PC-9 (cell line): ENCODE measurements at regions not wholly inside any gene's neighbourhood (a gene's known extent, or its start where the extent isn't known, plus 50 kb on each side); places are given as distances from the start of the nearest gene placed in this dataset.

Experiments
- BruUV-seq: library from RNA; stranded (reverse); fragments of 400-500 nt; replicated peaks from 2 replicates; lab custom pipeline; 2021; lab: Mats Ljungman, UMichigan
- CTCF ChIA-PET: fragments of 300-600 bp; sonication (Branson Sonifier 250); formaldehyde crosslinking; loops from one replicate; lab custom pipeline; 2022; ENCODE audit warnings: antibody characterized with exemption; lab: Charles Lee
- POLR2A ChIA-PET: fragments of 300-600 bp; sonication (Branson Sonifier 250); formaldehyde crosslinking; loops from one replicate; lab custom pipeline; 2022; ENCODE audit warnings: antibody characterized with exemption; ENCODE audit not compliant: unreplicated experiment; lab: Charles Lee
- DNase-seq, 2 experiments: peaks; one replicate each; pipeline versions ENCODE4 v3.0.0 to v3.0.0-alpha.2; 2015 to 2022; ENCODE audit warnings: mixed read lengths in 1 of 2
- H2AFZ ChIP-seq: fragments of 200-600 bp; sonication (generic); 2 replicates; pipeline ENCODE4 v1.8.1; 2017; ENCODE audit warnings: antibody characterized with exemption
- H3F3A ChIP-seq: fragments of 200-600 bp; sonication (generic); 2 replicates; pipeline ENCODE4 v1.8.1; 2017; ENCODE audit warnings: antibody characterized with exemption, mild to moderate bottlenecking, low read depth; ENCODE audit not compliant: insufficient read depth
- H3K27ac ChIP-seq: fragments of 200-600 bp; sonication (generic); 2 replicates; pipeline ENCODE4 v1.6.1; 2016; ENCODE audit warnings: mixed run types
- H3K27me3 ChIP-seq: fragments of 200-600 bp; sonication (generic); 2 replicates; pipeline ENCODE4 v1.6.1; 2016; ENCODE audit warnings: low read depth, mixed run types; ENCODE audit not compliant: insufficient read depth
- H3K36me3 ChIP-seq: fragments of 200-600 bp; sonication (generic); 2 replicates; pipeline ENCODE4 v1.6.1; 2016; ENCODE audit warnings: low read depth, mixed run types
- H3K4me1 ChIP-seq: fragments of 200-600 bp; sonication (generic); replicated peaks from 2 replicates; pipeline ENCODE4 v1.6.1; 2016; ENCODE audit warnings: mixed run types; ENCODE audit not compliant: insufficient read depth
- H3K4me2 ChIP-seq: fragments of 200-600 bp; sonication (generic); 2 replicates; pipeline ENCODE4 v1.6.1; 2017; ENCODE audit warnings: mixed run types
- H3K4me3 ChIP-seq: fragments of 200-600 bp; sonication (generic); 2 replicates; pipeline ENCODE4 v1.6.1; 2016; ENCODE audit warnings: mixed run types
- H3K79me2 ChIP-seq: fragments of 200-600 bp; sonication (generic); 2 replicates; pipeline ENCODE4 v1.6.1; 2017; ENCODE audit warnings: low read depth, mixed run types
- H3K9me2 ChIP-seq: fragments of 200-600 bp; sonication (generic); 2 replicates; pipeline ENCODE4 v1.8.1; 2017; ENCODE audit warnings: mild to moderate bottlenecking; ENCODE audit not compliant: insufficient read depth
- H3K9me3 ChIP-seq: fragments of 200-600 bp; sonication (generic); 2 replicates; pipeline ENCODE4 v1.8.1; 2016; ENCODE audit warnings: low read depth; ENCODE audit not compliant: insufficient read depth
- H4K20me1 ChIP-seq: fragments of 200-600 bp; sonication (generic); 2 replicates; pipeline ENCODE4 v1.8.1; 2017; ENCODE audit not compliant: insufficient read depth
- EZH2 ChIP-seq: fragments of 200-600 bp; sonication (generic); IDR thresholded peaks from 2 replicates; pipeline ENCODE4 v1.8.0; 2017; ENCODE audit warnings: antibody characterized with exemption, low read depth
- intact Hi-C: fragments of 100-400 bp; cut with micrococcal nuclease; formaldehyde crosslinking; loops from one replicate; pipeline ENCODE4 v1.10.0; 2022; ENCODE audit not compliant: unreplicated experiment
- TF ChIP-seq, protein P1 (sequence below): fragments of 200-600 bp; sonication (generic); conservative IDR thresholded peaks from 2 replicates; pipeline ENCODE4 v1.6.1; 2017; ENCODE audit warnings: mixed run types, antibody characterized with exemption, mild to moderate bottlenecking, moderate library complexity

DNA sequence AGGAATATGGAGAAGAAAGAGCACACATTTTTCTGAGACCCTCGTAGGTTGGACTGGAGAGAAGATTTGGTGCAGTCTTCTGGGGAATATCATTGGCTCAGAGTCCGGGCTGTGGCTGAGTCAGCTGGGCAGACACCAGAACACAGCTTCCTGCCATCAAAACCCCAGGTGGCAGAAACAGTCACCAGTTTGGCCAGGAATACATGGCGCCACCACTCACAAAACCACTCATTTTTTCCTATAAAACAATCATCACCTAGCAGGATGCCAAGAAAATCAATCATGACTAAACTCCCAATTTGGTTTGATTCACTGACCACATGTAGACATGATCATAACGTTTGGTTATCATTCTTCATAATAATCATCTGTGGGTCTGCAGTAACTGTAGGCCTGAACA is 178.1 kb upstream of the PBX1 start:
- H3F3A ChIP-seq: no peaks in the 10 kb centered on the region
- no peaks in the 10 kb centered on the region for H3K79me2 ChIP-seq
- no peaks in the 10 kb centered on the region for H3K36me3 ChIP-seq
- POLR2A ChIA-PET: no interaction called here
- CTCF ChIA-PET: no interaction called here
- H3K9me2 ChIP-seq: peaks cover 7% of the 10 kb centered on the region
- intact Hi-C loops: no loop called here
- no peak overlapping the region for H2AFZ ChIP-seq
- no peaks in the 10 kb centered on the region for H4K20me1 ChIP-seq
- no peak overlapping the region for H3K4me2 ChIP-seq
- H3K4me1 ChIP-seq: no peaks in the 10 kb centered on the region
- no peak overlapping the region for H3K4me3 ChIP-seq
- no peak for DNase-seq
- peaks cover 3% of the 10 kb centered on the region; the same call in 1 of the 2 replicates for H3K9me3 ChIP-seq
- H3K27ac ChIP-seq: no peak overlapping the region
- no TSS peak for BruUV-seq
- no peaks in the 10 kb centered on the region for H3K27me3 ChIP-seq
- TF ChIP-seq EZH2: no peak
- TF ChIP-seq, protein P1, sequence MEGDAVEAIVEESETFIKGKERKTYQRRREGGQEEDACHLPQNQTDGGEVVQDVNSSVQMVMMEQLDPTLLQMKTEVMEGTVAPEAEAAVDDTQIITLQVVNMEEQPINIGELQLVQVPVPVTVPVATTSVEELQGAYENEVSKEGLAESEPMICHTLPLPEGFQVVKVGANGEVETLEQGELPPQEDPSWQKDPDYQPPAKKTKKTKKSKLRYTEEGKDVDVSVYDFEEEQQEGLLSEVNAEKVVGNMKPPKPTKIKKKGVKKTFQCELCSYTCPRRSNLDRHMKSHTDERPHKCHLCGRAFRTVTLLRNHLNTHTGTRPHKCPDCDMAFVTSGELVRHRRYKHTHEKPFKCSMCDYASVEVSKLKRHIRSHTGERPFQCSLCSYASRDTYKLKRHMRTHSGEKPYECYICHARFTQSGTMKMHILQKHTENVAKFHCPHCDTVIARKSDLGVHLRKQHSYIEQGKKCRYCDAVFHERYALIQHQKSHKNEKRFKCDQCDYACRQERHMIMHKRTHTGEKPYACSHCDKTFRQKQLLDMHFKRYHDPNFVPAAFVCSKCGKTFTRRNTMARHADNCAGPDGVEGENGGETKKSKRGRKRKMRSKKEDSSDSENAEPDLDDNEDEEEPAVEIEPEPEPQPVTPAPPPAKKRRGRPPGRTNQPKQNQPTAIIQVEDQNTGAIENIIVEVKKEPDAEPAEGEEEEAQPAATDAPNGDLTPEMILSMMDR: no peak

DNA sequence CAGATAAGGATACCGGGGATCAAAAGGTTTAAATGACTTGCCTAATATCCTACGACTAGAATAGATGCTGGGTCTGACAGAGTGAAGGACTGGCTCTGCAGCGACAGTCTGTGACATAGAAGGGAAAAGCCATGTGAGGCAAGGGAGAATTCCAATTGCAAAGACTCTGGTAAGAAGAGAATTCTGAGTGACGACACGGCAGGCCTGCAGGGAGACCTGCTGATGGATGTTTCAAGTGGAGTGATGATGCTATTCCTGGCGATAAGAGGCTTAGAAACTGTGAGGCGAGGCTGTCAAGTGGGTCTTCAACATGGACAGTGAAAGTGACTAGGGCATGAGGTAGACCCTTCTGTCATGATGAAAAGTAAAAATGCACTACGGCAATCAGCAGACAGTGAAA is 176.6 kb upstream of the PBX1 start:
- Histone ChIP-seq H3K4me3 (no peak overlapping the region), H3K4me1 (no peaks in the 10 kb centered on the region), H3K4me2 (no peak overlapping the region), H3F3A (no peaks in the 10 kb centered on the region), H3K9me3 (peaks cover 3% of the 10 kb centered on the region; the same call in 1 of the 2 replicates), H2AFZ (no peak overlapping the region), H3K27me3 (no peaks in the 10 kb centered on the region), H3K9me2 (peaks cover 4% of the 10 kb centered on the region), H4K20me1 (no peaks in the 10 kb centered on the region), H3K79me2 (no peaks in the 10 kb centered on the region), H3K36me3 (no peaks in the 10 kb centered on the region), H3K27ac (no peak overlapping the region)
- no peak for DNase-seq
- no TSS peak for BruUV-seq
- no peak for TF ChIP-seq EZH2
- TF ChIP-seq, protein P1: no peak
- ChIA-PET POLR2A (no interaction called here), CTCF (interaction anchor here (0.6 kb wide), 1 partner anchor 1044 kb away, joined by 9 read pairs; no protein-coding TSS in a partner anchor)
- intact Hi-C loops: no loop called here

DNA sequence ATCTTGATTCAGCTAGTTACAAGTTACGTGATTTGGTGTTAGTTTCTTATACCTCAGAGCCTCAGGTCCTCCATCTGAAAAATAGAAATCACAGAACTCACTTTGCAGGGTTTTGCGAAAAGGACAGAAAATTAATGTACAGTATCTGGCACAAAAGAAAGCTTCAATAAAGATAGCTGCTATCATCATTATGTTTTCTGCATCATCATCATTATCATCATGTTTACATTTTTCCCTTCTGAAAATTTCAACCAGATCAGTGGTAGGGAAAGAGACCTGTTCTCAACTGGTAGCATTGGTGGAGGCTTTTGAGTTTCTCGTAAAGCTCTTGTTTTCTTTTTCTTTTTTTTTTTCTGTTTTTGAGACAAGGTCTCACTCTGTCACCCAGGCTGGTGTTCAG is 174.7 kb upstream of the PBX1 start:
- no peaks in the 10 kb centered on the region; the same call in 1 of the 2 replicates for H3K9me2 ChIP-seq
- H4K20me1 ChIP-seq: no peaks in the 10 kb centered on the region
- POLR2A ChIA-PET: no interaction called here
- no peak overlapping the region for H3K4me3 ChIP-seq
- peaks cover 3% of the 10 kb centered on the region; the same call in 1 of the 2 replicates for H3K9me3 ChIP-seq
- no peaks in the 10 kb centered on the region for H3K36me3 ChIP-seq
- CTCF ChIA-PET: no interaction called here
- H3K79me2 ChIP-seq: no peaks in the 10 kb centered on the region
- no peaks in the 10 kb centered on the region for H3K27me3 ChIP-seq
- H3F3A ChIP-seq: no peaks in the 10 kb centered on the region
- H2AFZ ChIP-seq: no peak overlapping the region
- H3K4me2 ChIP-seq: no peak overlapping the region
- intact Hi-C loops: no loop called here
- no peak for DNase-seq
- BruUV-seq: no TSS peak
- no peaks in the 10 kb centered on the region for H3K4me1 ChIP-seq
- H3K27ac ChIP-seq: no peak overlapping the region
- no peak for TF ChIP-seq EZH2
- TF ChIP-seq, protein P1: no peak
